GM10266 (cell line): ENCODE measurements at regions not wholly inside any gene's neighbourhood (a gene's known extent, or its start where the extent isn't known, plus 50 kb on each side); places are given as distances from the start of the nearest gene placed in this dataset.

Source experiments
- DNase-seq: peaks from one replicate; pipeline ENCODE4 v3.0.0; 2012; ENCODE audit errors: extremely low spot score
- CTCF ChIP-seq: IDR thresholded peaks from 2 replicates; pipeline ENCODE4 v1.5.1; 2012; ENCODE audit warnings: mild to moderate bottlenecking, low read depth; ENCODE audit not compliant: control insufficient read depth, insufficient read depth; ENCODE audit errors: missing control alignments

GRCh38 chr4:57488366-57489162, 378.4 kb upstream of the IGFBP7 start:
- DNase-seq: no peak

GRCh38 chr4:57475424-57475823, 365.2 kb upstream of the IGFBP7 start:
- TF ChIP-seq CTCF: no peak
- DNase-seq: no peak

More at GRCh38 chr4:57488366-57489162, 378.4 kb upstream of the IGFBP7 start:
- TF ChIP-seq CTCF: no peak

GRCh38 chr4:57465321-57466056, 355.3 kb upstream of the IGFBP7 start:
- no peak for DNase-seq
- no peak for TF ChIP-seq CTCF

GRCh38 chr4:57462843-57463242, 352.7 kb upstream of the IGFBP7 start:
- TF ChIP-seq CTCF: no peak
- no peak for DNase-seq

- no peak for DNase-seq
- TF ChIP-seq CTCF: no peak
Measured at GRCh38 chr4:57460967-57461366, 350.8 kb upstream of the IGFBP7 start.

- TF ChIP-seq CTCF: no peak
- DNase-seq: no peak
Measured at GRCh38 chr4:57448901-57449300, 338.7 kb upstream of the IGFBP7 start.

- no peak for DNase-seq
- TF ChIP-seq CTCF: no peak
Measured at GRCh38 chr4:57448452-57448851, 338.3 kb upstream of the IGFBP7 start.
